Prostate gland (tissue), 2 donors: ENCODE measurements at regions not wholly inside any gene's neighbourhood (a gene's known extent, or its start where the extent isn't known, plus 50 kb on each side); places are given as distances from the start of the nearest gene placed in this dataset.

Experiments used
- CTCF ChIP-seq, 4 experiments: fragments of 200-600 bp in 2 of 4; fragments of 450-650 bp in 2 of 4; sonication (generic) in 2 of 4; IDR thresholded peaks; 1 replicate in 3 of 4; 2 replicates in 1 of 4; pipeline ENCODE4 v1.5.1; 2016 to 2019; ENCODE audit warnings: antibody characterized with exemption in 4 of 4, mild to moderate bottlenecking in 2 of 4, moderate library complexity in 2 of 4
- POLR2A ChIP-seq: fragments of 450-650 bp; IDR thresholded peaks from one replicate; pipeline ENCODE4 v1.6.1; 2016; ENCODE audit warnings: antibody characterized with exemption, mild to moderate bottlenecking
- POLR2AphosphoS5 ChIP-seq: sonication (generic); formaldehyde crosslinking; IDR thresholded peaks from one replicate; pipeline ENCODE4 v1.6.1; 2017; ENCODE audit warnings: antibody characterized with exemption

GRCh38 chr1:199029855-199030254 lies 391.0 kb downstream of the PTPRC start:
- no peak for TF ChIP-seq CTCF (IDR thresholded peaks at IDR 0.05)
- TF ChIP-seq POLR2AphosphoS5: no peak
- no peak for TF ChIP-seq POLR2A
